GM12878 (cell line): ENCODE measurements at regions not wholly inside any gene's neighbourhood (a gene's known extent, or its start where the extent isn't known, plus 50 kb on each side); places are given as distances from the start of the nearest gene placed in this dataset.

ENCODE experiments used
- ATAC-seq: fragments of 200-7000 bp; cut with Tn5 transposase; 3 replicates; pipeline ENCODE4 v1.9.1; 2020; ENCODE audit warnings: mild to moderate bottlenecking, moderate library complexity
- BruUV-seq: library from RNA; stranded (reverse); fragments of 400-500 nt; replicated peaks from 2 replicates; lab custom pipeline; 2021; lab: Mats Ljungman, UMichigan
- CTCF ChIA-PET: fragments of 300-600 bp; sonication (Branson Sonifier 250); formaldehyde crosslinking; extraction: SDS; loops from one replicate; lab custom pipeline; 2021; ENCODE audit warnings: inconsistent platforms; lab: Yijun Ruan, JAX
- POLR2A ChIA-PET: fragments of 350-600 bp; formaldehyde crosslinking; extraction: SDS; loops from one replicate; lab custom pipeline; 2021; ENCODE audit warnings: inconsistent platforms; lab: Charles Lee
- RAD21 ChIA-PET: fragments of 300-600 bp; sonication (Branson Sonifier 250); formaldehyde crosslinking; loops from one replicate; lab custom pipeline; 2023; ENCODE audit warnings: antibody characterized with exemption; ENCODE audit not compliant: unreplicated experiment; lab: Charles Lee
- SMC1A ChIA-PET: fragments of 300-600 bp; sonication (Branson Sonifier 250); formaldehyde crosslinking; loops from one replicate; lab custom pipeline; 2023; ENCODE audit not compliant: unreplicated experiment, uncharacterized antibody; lab: Charles Lee
- DNase-seq: peaks from one replicate; pipeline ENCODE4 v3.0.0-alpha.2; 2011; ENCODE audit warnings: low read depth, low spot score
- FAIRE-seq: peaks from 3 replicates; lab custom pipeline; 2011; peaks lifted over from hg19 to GRCh38; lab: Jason Lieb, UNC
- H2AFZ ChIP-seq: 2 replicates; pipeline ENCODE4 v1.6.0; 2011; ENCODE audit warnings: low read depth, low read length, control low read depth; ENCODE audit not compliant: control insufficient read depth
- H3K27ac ChIP-seq: 2 replicates; pipeline ENCODE4 v1.5.1; 2011; ENCODE audit warnings: control low read depth; ENCODE audit not compliant: control insufficient read depth, insufficient read depth
- H3K27me3 ChIP-seq, 2 experiments: replicated peaks in 1 of 2; 2 replicates each; pipeline versions ENCODE4 v1.6.0 to v1.6.1; 2011; ENCODE audit warnings: low read length in 1 of 2; ENCODE audit not compliant: control insufficient read depth in 2 of 2, insufficient read depth in 2 of 2
- H3K36me3 ChIP-seq, 2 experiments: 2 replicates each; pipeline ENCODE4 v1.5.1; 2011; ENCODE audit warnings: low read length in 1 of 2; ENCODE audit not compliant: control insufficient read depth in 2 of 2, insufficient read depth in 2 of 2
- H3K4me1 ChIP-seq: 2 replicates; pipeline ENCODE4 v1.6.1; 2011; ENCODE audit warnings: mild to moderate bottlenecking, low read length, moderate library complexity, mixed read lengths; ENCODE audit not compliant: control insufficient read depth, insufficient read depth
- H3K4me2 ChIP-seq: 2 replicates; pipeline ENCODE4 v1.6.0; 2011; ENCODE audit warnings: control low read depth; ENCODE audit not compliant: control insufficient read depth, insufficient read depth
- H3K4me3 ChIP-seq: fragments of 200-600 bp; sonication (generic); 2 replicates; pipeline ENCODE4 v1.5.1; 2016
- H3K79me2 ChIP-seq: 2 replicates; pipeline ENCODE4 v1.6.0; 2011; ENCODE audit warnings: low read length; ENCODE audit not compliant: control insufficient read depth, insufficient read depth
- H3K9ac ChIP-seq: 2 replicates; pipeline ENCODE4 v1.8.0; 2011; ENCODE audit warnings: low read length, control low read depth, mixed read lengths; ENCODE audit not compliant: control insufficient read depth, insufficient read depth
- H3K9me3 ChIP-seq: replicated peaks from 3 replicates; pipeline ENCODE4 v1.5.1; 2011; ENCODE audit warnings: mild to moderate bottlenecking, low read length; ENCODE audit not compliant: control insufficient read depth, insufficient read depth
- H4K20me1 ChIP-seq: 2 replicates; pipeline ENCODE4 v1.6.0; 2011; ENCODE audit not compliant: control insufficient read depth, insufficient read depth
- BRCA1 ChIP-seq: IDR thresholded peaks from 2 replicates; pipeline ENCODE4 v1.6.1; 2011; ENCODE audit warnings: low read depth, low read length, improper control_type of control experiment
- JUNB ChIP-seq: IDR thresholded peaks from 2 replicates; pipeline ENCODE4 v1.6.1; 2016; ENCODE audit warnings: antibody characterized with exemption, mild to moderate bottlenecking
- NBN ChIP-seq: fragments of 450-650 bp; IDR thresholded peaks from 2 replicates; pipeline ENCODE4 v1.6.1; 2016
- NFYA ChIP-seq: IDR thresholded peaks from 2 replicates; pipeline ENCODE4 v1.6.1; 2011; ENCODE audit warnings: low read depth, mild to moderate bottlenecking, low read length, improper control_type of control experiment, borderline replicate concordance
- NFYB ChIP-seq: IDR thresholded peaks from 2 replicates; pipeline ENCODE4 v1.6.1; 2011; ENCODE audit warnings: low read depth, mild to moderate bottlenecking, low read length, improper control_type of control experiment, moderate library complexity; ENCODE audit not compliant: insufficient read depth
- NR2C1 ChIP-seq: fragments of 450-650 bp; IDR thresholded peaks from 2 replicates; pipeline ENCODE4 v1.6.1; 2017; ENCODE audit warnings: antibody characterized with exemption, mild to moderate bottlenecking, moderate library complexity
- SMARCA5 ChIP-seq: fragments of 450-650 bp; IDR thresholded peaks from 2 replicates; pipeline ENCODE4 v1.6.1; 2017; ENCODE audit warnings: mild to moderate bottlenecking
- SREBF1 ChIP-seq: IDR thresholded peaks from 2 replicates; pipeline ENCODE4 v1.6.1; 2012; ENCODE audit warnings: mild to moderate bottlenecking, low read length
- TCF7 ChIP-seq: IDR thresholded peaks from 2 replicates; pipeline ENCODE4 v1.6.1; 2014; ENCODE audit warnings: antibody characterized with exemption, borderline replicate concordance
- WGBS: methylation state at CpG from one replicate; pipeline ENCODE4 v1.1.6; 2016; ENCODE audit warnings: low lambda C conversion rate; ENCODE audit not compliant: insufficient replicate concordance, insufficient coverage; ENCODE audit errors: missing lambda C conversion rate; 5-methylcytosine and 5-hydroxymethylcytosine counted together
- in situ Hi-C: fragments of 300-500 bp; cut with MboI; formaldehyde crosslinking; loops from 9 replicates; pipeline ENCODE4 v1.14.3; 2018; ENCODE audit warnings: mixed read lengths
- intact Hi-C: fragments of 100-400 bp; cut with micrococcal nuclease; formaldehyde crosslinking; loops from one replicate; pipeline ENCODE4 v1.14.2; 2022; ENCODE audit not compliant: unreplicated experiment
- TF ChIP-seq, protein P1 (sequence below): IDR thresholded peaks from 2 replicates; pipeline ENCODE4 v1.6.1; 2012; ENCODE audit warnings: improper control_type of control experiment, low read depth, low read length; ENCODE audit not compliant: insufficient replicate concordance
- TF ChIP-seq, protein P2 (sequence below): fragments of 450-650 bp; IDR thresholded peaks from 2 replicates; pipeline ENCODE4 v1.6.1; 2017; ENCODE audit warnings: mild to moderate bottlenecking, low read depth, inconsistent platforms; ENCODE audit not compliant: poor library complexity, severe bottlenecking
- TF ChIP-seq, protein P3 (sequence below): IDR thresholded peaks from 2 replicates; pipeline ENCODE4 v1.6.1; 2011; ENCODE audit warnings: borderline replicate concordance, low read depth, mild to moderate bottlenecking, moderate library complexity, low read length; ENCODE audit not compliant: insufficient read depth, poor library complexity, severe bottlenecking
- TF ChIP-seq, protein P4 (sequence below): fragments of 450-650 bp; IDR thresholded peaks from 2 replicates; pipeline ENCODE4 v1.6.1; 2017; ENCODE audit warnings: low read depth, mild to moderate bottlenecking, moderate library complexity

DNA sequence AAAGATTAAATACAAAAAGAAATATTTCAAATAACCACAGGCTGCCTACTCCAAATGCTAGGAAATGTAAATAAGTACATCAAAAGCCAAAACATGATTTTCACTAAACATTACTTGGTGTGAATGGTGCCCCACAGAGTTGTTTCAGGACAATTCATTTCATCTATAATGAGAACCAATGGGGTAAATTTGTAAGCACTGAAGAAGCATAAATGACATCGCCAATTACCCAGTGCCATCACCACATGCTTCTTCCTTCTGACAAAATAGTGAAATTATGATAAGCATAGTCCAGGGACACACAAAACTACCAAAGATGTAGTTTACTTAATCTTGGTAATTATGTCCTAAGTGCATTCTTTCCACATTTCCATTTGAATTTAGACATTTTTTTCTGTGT lies 510.4 kb upstream of the TYRP1 start:
- ChIA-PET RAD21 (no interaction called here), CTCF (no interaction called here), SMC1A (no interaction called here), POLR2A (no interaction called here)
- no peak for FAIRE-seq
- Histone ChIP-seq H3K4me2 (no peak overlapping the region), H3K9ac (no peak overlapping the region), H2AFZ (no peak overlapping the region), H4K20me1 (no peaks in the 10 kb centered on the region), H3K79me2 (no peaks in the 10 kb centered on the region), H3K9me3 (no peaks in the 10 kb centered on the region), H3K27ac (no peak overlapping the region), H3K4me3 (no peak overlapping the region), H3K4me1 (no peaks in the 10 kb centered on the region), H3K27me3 (no peaks in the 10 kb centered on the region), H3K36me3 (no peaks in the 10 kb centered on the region)
- TF ChIP-seq NBN: no peak
- TF ChIP-seq, protein P1, sequence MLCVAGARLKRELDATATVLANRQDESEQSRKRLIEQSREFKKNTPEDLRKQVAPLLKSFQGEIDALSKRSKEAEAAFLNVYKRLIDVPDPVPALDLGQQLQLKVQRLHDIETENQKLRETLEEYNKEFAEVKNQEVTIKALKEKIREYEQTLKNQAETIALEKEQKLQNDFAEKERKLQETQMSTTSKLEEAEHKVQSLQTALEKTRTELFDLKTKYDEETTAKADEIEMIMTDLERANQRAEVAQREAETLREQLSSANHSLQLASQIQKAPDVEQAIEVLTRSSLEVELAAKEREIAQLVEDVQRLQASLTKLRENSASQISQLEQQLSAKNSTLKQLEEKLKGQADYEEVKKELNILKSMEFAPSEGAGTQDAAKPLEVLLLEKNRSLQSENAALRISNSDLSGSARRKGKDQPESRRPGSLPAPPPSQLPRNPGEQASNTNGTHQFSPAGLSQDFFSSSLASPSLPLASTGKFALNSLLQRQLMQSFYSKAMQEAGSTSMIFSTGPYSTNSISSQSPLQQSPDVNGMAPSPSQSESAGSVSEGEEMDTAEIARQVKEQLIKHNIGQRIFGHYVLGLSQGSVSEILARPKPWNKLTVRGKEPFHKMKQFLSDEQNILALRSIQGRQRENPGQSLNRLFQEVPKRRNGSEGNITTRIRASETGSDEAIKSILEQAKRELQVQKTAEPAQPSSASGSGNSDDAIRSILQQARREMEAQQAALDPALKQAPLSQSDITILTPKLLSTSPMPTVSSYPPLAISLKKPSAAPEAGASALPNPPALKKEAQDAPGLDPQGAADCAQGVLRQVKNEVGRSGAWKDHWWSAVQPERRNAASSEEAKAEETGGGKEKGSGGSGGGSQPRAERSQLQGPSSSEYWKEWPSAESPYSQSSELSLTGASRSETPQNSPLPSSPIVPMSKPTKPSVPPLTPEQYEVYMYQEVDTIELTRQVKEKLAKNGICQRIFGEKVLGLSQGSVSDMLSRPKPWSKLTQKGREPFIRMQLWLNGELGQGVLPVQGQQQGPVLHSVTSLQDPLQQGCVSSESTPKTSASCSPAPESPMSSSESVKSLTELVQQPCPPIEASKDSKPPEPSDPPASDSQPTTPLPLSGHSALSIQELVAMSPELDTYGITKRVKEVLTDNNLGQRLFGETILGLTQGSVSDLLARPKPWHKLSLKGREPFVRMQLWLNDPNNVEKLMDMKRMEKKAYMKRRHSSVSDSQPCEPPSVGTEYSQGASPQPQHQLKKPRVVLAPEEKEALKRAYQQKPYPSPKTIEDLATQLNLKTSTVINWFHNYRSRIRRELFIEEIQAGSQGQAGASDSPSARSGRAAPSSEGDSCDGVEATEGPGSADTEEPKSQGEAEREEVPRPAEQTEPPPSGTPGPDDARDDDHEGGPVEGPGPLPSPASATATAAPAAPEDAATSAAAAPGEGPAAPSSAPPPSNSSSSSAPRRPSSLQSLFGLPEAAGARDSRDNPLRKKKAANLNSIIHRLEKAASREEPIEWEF: no peak
- no peak for TF ChIP-seq NFYA
- TF ChIP-seq SMARCA5: no peak
- TF ChIP-seq, protein P2, sequence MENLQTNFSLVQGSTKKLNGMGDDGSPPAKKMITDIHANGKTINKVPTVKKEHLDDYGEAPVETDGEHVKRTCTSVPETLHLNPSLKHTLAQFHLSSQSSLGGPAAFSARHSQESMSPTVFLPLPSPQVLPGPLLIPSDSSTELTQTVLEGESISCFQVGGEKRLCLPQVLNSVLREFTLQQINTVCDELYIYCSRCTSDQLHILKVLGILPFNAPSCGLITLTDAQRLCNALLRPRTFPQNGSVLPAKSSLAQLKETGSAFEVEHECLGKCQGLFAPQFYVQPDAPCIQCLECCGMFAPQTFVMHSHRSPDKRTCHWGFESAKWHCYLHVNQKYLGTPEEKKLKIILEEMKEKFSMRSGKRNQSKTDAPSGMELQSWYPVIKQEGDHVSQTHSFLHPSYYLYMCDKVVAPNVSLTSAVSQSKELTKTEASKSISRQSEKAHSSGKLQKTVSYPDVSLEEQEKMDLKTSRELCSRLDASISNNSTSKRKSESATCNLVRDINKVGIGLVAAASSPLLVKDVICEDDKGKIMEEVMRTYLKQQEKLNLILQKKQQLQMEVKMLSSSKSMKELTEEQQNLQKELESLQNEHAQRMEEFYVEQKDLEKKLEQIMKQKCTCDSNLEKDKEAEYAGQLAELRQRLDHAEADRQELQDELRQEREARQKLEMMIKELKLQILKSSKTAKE: no peak
- no peak for TF ChIP-seq BRCA1
- TF ChIP-seq JUNB: no peak
- no peak for TF ChIP-seq NFYB
- TF ChIP-seq NR2C1: no peak
- TF ChIP-seq, protein P3, sequence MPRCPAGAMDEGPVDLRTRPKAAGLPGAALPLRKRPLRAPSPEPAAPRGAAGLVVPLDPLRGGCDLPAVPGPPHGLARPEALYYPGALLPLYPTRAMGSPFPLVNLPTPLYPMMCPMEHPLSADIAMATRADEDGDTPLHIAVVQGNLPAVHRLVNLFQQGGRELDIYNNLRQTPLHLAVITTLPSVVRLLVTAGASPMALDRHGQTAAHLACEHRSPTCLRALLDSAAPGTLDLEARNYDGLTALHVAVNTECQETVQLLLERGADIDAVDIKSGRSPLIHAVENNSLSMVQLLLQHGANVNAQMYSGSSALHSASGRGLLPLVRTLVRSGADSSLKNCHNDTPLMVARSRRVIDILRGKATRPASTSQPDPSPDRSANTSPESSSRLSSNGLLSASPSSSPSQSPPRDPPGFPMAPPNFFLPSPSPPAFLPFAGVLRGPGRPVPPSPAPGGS: no peak
- no peak for TF ChIP-seq SREBF1
- no peak for TF ChIP-seq TCF7
- TF ChIP-seq, protein P4, sequence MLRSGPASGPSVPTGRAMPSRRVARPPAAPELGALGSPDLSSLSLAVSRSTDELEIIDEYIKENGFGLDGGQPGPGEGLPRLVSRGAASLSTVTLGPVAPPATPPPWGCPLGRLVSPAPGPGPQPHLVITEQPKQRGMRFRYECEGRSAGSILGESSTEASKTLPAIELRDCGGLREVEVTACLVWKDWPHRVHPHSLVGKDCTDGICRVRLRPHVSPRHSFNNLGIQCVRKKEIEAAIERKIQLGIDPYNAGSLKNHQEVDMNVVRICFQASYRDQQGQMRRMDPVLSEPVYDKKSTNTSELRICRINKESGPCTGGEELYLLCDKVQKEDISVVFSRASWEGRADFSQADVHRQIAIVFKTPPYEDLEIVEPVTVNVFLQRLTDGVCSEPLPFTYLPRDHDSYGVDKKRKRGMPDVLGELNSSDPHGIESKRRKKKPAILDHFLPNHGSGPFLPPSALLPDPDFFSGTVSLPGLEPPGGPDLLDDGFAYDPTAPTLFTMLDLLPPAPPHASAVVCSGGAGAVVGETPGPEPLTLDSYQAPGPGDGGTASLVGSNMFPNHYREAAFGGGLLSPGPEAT: no peak
- intact Hi-C loops (no loop called here), in situ Hi-C loops (no loop called here)
- no peak for DNase-seq
- ATAC-seq: no peak
- BruUV-seq: no TSS peak
- 5% methylated on average over 1 of the region's 1 CpG for WGBS
